ENCODE measurements at regions not wholly inside any gene's neighbourhood (a gene's known extent, or its start where the extent isn't known, plus 50 kb on each side); places are given as distances from the start of the nearest gene placed in this dataset.

GRCh38 chr5:86354664-86355063 lies 263.1 kb upstream of the COX7C start (continued):
- TF ChIP-seq SMARCA5 (IDR thresholded peaks at IDR 0.05) (no peak), MEF2A (IDR thresholded peaks at IDR 0.05; ENCODE audit: insufficient read depth, low read depth, low read length) (no peak; the same call in 1 of the 2 replicates), ZZZ3 (IDR thresholded peaks at IDR 0.05; ENCODE audit: control insufficient read depth, insufficient read length, low read depth) (no peak), USF2 (IDR thresholded peaks at IDR 0.05; ENCODE audit: borderline replicate concordance, low read depth, low read length) (no peak), FOXK2 (IDR thresholded peaks at IDR 0.05) (no peak), RAD21 (IDR thresholded peaks at IDR 0.05; ENCODE audit: insufficient read depth, low read depth, low read length) (no peak), POLR2A (IDR thresholded peaks at IDR 0.05; ENCODE audit: low read depth, low read length) (no peak), NKRF (conservative IDR thresholded peaks at IDR 0.05) (no peak), MLLT1 (IDR thresholded peaks at IDR 0.05) (no peak), POLR2AphosphoS2 (IDR thresholded peaks at IDR 0.05; ENCODE audit: low read depth, low read length) (no peak), ZBTB4 (CRISPR knock-in tag; IDR thresholded peaks at IDR 0.05) (no peak), ZNF274 (IDR thresholded peaks at IDR 0.05; ENCODE audit: insufficient read depth, insufficient read length) (no peak), HSF1 (IDR thresholded peaks at IDR 0.05; ENCODE audit: low read depth, low read length) (no peak), MYB (IDR thresholded peaks at IDR 0.05; ENCODE audit: borderline replicate concordance, low read depth, low read length) (no peak), KLF5 (IDR thresholded peaks at IDR 0.05; ENCODE audit: partially characterized antibody) (no peak), RAD51 (IDR thresholded peaks at IDR 0.05) (no peak), MTA3 (IDR thresholded peaks at IDR 0.05; ENCODE audit: borderline replicate concordance, low read length) (no peak)
- TF ChIP-seq, protein P1, sequence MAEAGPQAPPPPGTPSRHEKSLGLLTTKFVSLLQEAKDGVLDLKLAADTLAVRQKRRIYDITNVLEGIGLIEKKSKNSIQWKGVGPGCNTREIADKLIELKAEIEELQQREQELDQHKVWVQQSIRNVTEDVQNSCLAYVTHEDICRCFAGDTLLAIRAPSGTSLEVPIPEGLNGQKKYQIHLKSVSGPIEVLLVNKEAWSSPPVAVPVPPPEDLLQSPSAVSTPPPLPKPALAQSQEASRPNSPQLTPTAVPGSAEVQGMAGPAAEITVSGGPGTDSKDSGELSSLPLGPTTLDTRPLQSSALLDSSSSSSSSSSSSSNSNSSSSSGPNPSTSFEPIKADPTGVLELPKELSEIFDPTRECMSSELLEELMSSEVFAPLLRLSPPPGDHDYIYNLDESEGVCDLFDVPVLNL (IDR thresholded peaks at IDR 0.05; ENCODE audit: low read depth, low read length), result no peak
- TF ChIP-seq, protein P2, sequence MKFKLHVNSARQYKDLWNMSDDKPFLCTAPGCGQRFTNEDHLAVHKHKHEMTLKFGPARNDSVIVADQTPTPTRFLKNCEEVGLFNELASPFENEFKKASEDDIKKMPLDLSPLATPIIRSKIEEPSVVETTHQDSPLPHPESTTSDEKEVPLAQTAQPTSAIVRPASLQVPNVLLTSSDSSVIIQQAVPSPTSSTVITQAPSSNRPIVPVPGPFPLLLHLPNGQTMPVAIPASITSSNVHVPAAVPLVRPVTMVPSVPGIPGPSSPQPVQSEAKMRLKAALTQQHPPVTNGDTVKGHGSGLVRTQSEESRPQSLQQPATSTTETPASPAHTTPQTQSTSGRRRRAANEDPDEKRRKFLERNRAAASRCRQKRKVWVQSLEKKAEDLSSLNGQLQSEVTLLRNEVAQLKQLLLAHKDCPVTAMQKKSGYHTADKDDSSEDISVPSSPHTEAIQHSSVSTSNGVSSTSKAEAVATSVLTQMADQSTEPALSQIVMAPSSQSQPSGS (IDR thresholded peaks at IDR 0.05; ENCODE audit: low read length), result peak; percentile 94
